ENCODE measurements at regions not wholly inside any gene's neighbourhood (a gene's known extent, or its start where the extent isn't known, plus 50 kb on each side); places are given as distances from the start of the nearest gene placed in this dataset.

DNA sequence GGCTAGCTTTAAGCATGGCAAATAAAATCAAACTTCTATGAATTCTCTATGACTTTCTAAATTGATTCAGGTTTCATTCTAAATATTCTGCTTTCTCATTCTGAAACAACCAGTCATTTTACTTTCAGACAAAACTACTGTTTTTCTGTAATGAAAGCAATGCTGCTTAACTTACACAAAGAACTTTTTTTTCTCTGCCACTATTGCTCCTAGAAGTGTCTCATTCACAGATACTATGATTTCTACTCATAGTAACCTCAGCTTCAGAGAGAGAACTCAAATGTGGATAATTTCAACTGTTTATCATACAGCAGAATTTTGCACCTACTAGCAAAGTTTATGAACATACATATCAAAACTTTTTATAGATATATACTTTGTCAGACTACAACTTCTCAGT lies 724.6 kb downstream of the SLITRK5 start:
- H3K4me3 ChIP-seq, result no peak overlapping the region
- DNase-seq (ENCODE audit: extremely low spot score in 2 of 2), result no peak
- H3K27me3 ChIP-seq, result no peaks in the 10 kb centered on the region
- intact Hi-C loops (cut with DNase I), result no loop called here
- H3K9me3 ChIP-seq, result no peaks in the 10 kb centered on the region
- no peak for TF ChIP-seq POLR2A (IDR thresholded peaks at IDR 0.05)
- TF ChIP-seq CTCF (IDR thresholded peaks at IDR 0.05), result no peak
- no peak for TF ChIP-seq POLR2AphosphoS5 (IDR thresholded peaks at IDR 0.05; ENCODE audit: insufficient read depth in 1 of 2, low read depth in 1 of 2)
- H3K4me1 ChIP-seq, result no peaks in the 10 kb centered on the region
- H3K27ac ChIP-seq, result no peak overlapping the region
- H3K36me3 ChIP-seq, result no peaks in the 10 kb centered on the region

GRCh38 chr13:88411696-88412095 lies 740.5 kb downstream of the SLITRK5 start:
- Histone ChIP-seq H3K9me3 (no peaks in the 10 kb centered on the region), H3K27me3 (no peaks in the 10 kb centered on the region), H3K4me3 (no peak overlapping the region), H3K27ac (no peak overlapping the region), H3K36me3 (no peaks in the 10 kb centered on the region), H3K4me1 (no peaks in the 10 kb centered on the region)
- TF ChIP-seq POLR2A (IDR thresholded peaks at IDR 0.05), result no peak
- TF ChIP-seq CTCF (IDR thresholded peaks at IDR 0.05), result no peak
- no peak for TF ChIP-seq POLR2AphosphoS5 (IDR thresholded peaks at IDR 0.05; ENCODE audit: insufficient read depth in 1 of 2, low read depth in 1 of 2)
- no peak for DNase-seq (ENCODE audit: extremely low spot score in 2 of 2)
- intact Hi-C loops (cut with DNase I), result no loop called here

DNA sequence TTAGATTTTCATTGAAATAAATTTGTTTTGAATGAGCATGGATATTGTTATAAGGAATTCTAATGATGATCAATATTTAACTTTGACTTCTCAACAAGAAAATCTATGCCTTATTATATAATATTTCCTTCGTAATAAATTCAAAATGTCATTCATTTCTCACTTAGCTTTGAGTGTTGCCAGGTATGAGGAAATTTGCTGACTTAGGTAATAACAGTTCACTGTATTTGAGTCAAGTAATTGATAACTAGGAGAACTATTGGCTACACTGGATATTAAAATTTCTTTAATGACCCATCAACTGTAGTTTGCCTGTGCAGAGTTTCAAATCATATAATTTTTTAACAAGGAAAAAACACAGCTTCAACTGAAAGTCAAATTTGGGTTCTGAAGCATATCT lies 746.6 kb downstream of the SLITRK5 start:
- no peaks in the 10 kb centered on the region for H3K4me1 ChIP-seq
- intact Hi-C loops (cut with DNase I), result no loop called here

DNA sequence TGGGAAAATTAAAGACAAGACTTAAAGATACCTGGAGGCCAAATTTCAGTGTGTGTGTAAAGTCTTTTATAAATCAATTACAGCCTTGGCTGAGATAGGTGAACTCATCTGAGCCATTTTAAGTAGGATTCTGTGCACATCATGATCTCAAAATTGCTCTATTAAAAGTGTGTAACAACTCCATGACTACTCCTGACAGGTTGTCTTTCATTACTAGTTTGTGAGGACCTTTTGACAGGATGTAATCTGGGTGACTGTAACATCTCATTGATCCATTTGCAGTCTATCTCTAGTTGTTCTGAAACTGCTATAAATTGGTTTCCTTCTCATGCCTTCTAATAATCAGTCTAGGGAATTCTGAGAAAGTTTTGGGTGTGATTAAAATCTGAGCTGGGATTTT lies 753.3 kb downstream of the SLITRK5 start:
- peaks cover 6% of the 10 kb centered on the region for H3K9me3 ChIP-seq
- no peaks in the 10 kb centered on the region for H3K4me1 ChIP-seq
- H3K36me3 ChIP-seq, result no peaks in the 10 kb centered on the region
- H3K27me3 ChIP-seq, result no peaks in the 10 kb centered on the region
- intact Hi-C loops (cut with DNase I), result no loop called here
- no peak overlapping the region for H3K27ac ChIP-seq
- H3K4me3 ChIP-seq, result no peak overlapping the region
- no peak for DNase-seq (ENCODE audit: extremely low spot score in 2 of 2)
- TF ChIP-seq POLR2AphosphoS5 (IDR thresholded peaks at IDR 0.05; ENCODE audit: insufficient read depth in 1 of 2, low read depth in 1 of 2), result no peak
- no peak for TF ChIP-seq CTCF (IDR thresholded peaks at IDR 0.05)
- no peak for TF ChIP-seq POLR2A (IDR thresholded peaks at IDR 0.05)

More for the DNA sequence above, 746.6 kb downstream of the SLITRK5 start:
- no peaks in the 10 kb centered on the region for H3K9me3 ChIP-seq
- DNase-seq (ENCODE audit: extremely low spot score in 2 of 2), result no peak
- H3K36me3 ChIP-seq, result no peaks in the 10 kb centered on the region
- no peak overlapping the region for H3K4me3 ChIP-seq
- H3K27me3 ChIP-seq, result no peaks in the 10 kb centered on the region
- TF ChIP-seq CTCF (IDR thresholded peaks at IDR 0.05), result no peak
- no peak for TF ChIP-seq POLR2AphosphoS5 (IDR thresholded peaks at IDR 0.05; ENCODE audit: insufficient read depth in 1 of 2, low read depth in 1 of 2)
- no peak for TF ChIP-seq POLR2A (IDR thresholded peaks at IDR 0.05)
- no peak overlapping the region for H3K27ac ChIP-seq

DNA sequence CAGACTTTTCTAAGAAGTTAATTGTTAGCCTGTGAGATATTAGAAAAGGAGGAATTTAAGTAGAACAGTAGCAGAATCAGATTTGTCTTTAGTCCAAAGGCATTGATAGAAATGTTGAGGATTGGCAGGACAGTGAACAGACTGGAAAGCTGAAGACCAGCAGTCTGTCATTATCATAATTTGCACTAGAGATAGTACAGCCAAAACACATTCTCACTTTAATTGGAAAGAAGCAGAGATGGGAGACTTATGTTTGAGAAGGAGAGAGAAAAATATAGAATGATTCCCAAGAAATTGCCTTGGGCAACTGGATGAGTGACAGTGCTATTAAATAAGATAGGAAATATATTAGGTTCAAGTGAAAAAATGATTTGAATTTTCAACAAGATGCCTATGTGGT lies 755.5 kb downstream of the SLITRK5 start:
- H3K4me3 ChIP-seq, result no peak overlapping the region
- no peaks in the 10 kb centered on the region for H3K36me3 ChIP-seq
- H3K27ac ChIP-seq, result no peak overlapping the region
- intact Hi-C loops (cut with DNase I), result no loop called here
- no peak for DNase-seq (ENCODE audit: extremely low spot score in 2 of 2)
- H3K4me1 ChIP-seq, result no peaks in the 10 kb centered on the region
- TF ChIP-seq POLR2AphosphoS5 (IDR thresholded peaks at IDR 0.05; ENCODE audit: insufficient read depth in 1 of 2, low read depth in 1 of 2) (no peak), POLR2A (IDR thresholded peaks at IDR 0.05) (no peak), CTCF (IDR thresholded peaks at IDR 0.05) (no peak)
- H3K27me3 ChIP-seq, result no peaks in the 10 kb centered on the region
- peaks cover 6% of the 10 kb centered on the region for H3K9me3 ChIP-seq

All from vagina (tissue), 2 donors.